ENCODE measurements at regions not wholly inside any gene's neighbourhood (a gene's known extent, or its start where the extent isn't known, plus 50 kb on each side); places are given as distances from the start of the nearest gene placed in this dataset.

DNA sequence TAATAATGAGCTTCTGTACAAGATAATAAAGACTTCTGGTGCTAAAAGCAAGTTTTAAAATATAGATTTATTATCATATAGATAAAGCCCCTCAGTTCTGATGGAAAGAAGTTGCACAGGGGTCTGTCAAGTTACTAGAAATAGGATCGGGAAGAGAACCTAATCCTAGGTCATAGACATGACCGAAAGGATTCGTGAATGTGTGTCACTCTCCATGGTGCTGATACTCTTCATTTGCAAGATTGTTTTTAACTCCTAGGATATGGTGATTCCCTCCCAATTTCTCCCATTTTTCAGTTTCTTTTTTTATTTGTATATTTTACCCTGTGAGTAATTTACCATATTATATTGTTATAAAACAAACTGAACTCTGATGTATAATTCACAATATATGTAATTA, 58.9 kb upstream of the CTNNA2 start:
- DNase-seq (ENCODE audit: low read depth) = no peak

DNA sequence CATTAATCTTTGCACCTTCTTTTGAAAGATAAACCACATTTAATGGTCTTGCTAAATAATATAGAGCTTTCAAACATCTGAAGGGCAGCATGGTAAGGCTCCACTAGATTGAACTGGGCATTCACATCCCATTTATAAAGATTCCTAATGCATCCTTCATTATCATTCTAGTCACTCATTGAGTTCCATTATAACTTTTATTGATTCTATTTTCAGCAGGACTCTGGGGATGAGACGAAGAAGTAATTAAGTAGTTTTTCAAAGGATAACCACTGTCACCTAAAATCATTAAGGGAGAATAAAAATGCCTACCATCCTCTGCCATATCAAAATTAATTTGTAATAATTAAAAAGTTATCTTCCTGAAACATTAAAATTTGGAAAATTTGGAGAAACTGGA, 60.2 kb upstream of the CTNNA2 start:
- DNase-seq (ENCODE audit: low read depth) = no peak

DNA sequence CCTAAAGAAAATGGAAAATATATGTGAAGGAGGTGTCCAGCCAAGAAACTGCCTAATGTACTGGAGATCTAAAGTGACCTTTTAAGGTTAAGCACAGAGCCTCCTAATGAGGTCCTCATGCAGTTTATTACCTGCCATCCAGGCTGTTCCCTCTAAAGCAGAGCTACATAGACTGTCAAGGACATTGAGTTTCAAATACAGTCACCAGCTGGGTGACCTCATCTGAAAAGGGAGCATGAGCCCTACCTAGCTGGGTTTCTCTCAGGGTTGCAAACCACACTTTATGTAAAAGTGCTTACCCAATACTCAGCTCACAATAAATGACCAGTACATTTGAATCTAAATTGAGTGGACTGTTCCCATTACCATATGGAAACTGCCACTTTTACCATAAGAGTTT, 65.4 kb upstream of the CTNNA2 start:
- no peak for DNase-seq (ENCODE audit: low read depth)

DNA sequence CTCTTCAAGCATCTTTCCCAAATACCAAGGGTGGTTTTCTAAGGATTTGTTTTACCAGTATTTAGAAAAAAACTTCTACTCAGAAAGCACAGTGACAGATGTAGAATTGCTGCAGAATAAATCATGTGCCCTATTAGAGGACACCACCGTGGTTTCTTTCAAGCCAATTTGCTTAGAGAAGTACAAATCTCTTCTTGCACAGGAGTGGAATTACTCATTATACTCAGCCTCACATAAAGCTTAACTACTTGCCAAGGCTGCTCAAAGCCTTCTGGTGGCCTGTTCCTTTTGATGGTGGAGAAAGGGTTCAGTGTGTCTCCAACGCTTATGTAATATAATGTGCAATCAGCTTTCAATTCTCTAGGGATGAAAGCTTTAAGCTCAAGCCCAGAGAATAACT, 66.5 kb upstream of the CTNNA2 start:
- no peak for DNase-seq (ENCODE audit: low read depth)

DNA sequence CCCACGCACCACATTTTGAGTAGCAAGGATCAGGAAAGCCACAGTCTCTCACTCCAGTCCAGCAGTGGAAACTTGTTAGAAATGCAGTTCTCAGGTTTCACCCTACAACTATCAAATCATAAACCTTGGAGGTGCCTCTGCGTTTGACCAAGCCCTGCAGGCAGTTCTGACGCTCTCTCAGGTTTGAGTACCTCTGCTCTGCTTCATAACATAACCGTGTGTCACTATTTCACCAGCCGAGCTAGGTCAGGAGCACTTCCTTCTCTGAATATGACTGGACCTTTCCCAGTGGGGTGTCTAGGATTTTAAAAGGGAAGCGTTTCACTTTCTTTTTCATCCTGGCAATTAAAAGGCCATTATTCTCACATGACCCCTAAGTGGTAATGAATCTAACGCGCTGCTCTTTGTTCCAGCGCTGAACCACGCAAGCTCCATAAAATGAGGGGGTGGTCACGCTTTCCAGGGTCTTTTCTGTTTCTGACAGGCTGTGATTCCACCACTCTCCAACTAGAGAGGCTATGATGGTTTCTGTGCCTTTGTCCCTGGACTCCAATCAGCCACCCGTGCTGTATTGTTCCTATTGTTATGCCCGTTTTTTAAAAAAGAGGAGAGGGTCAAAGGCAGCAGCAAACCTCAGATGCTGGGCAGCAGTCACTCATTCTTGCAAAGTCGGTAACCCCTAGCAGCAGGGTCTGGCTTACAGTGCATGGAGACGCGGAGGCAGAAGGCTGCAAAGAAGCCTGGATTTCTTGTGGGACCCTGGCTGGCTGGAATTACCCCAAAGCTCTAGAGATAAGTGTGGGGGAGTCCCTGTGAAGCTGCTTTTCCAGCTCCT, 75.2 kb upstream of the CTNNA2 start:
- no peak for DNase-seq (ENCODE audit: low read depth)

DNA sequence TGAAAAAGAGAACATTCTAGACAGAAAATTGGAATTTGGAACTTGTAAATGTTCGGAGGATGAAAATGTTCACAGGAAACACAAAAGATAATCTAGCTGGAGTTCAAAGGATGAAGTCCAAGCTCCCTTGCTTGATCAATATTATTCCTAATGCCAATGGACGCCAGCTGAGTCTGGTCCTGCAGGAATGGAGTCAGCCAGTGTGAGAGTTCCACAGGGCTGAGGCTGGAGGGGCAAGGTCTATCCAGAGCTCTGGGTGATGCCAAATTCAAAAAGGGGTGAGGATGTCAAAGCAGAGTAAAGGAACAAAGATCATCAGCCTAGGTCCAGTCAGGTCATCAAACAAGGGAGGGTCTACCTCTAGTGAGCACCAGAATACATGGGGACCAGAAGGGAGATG, 78.5 kb upstream of the CTNNA2 start:
- no peak for DNase-seq (ENCODE audit: low read depth)

DNA sequence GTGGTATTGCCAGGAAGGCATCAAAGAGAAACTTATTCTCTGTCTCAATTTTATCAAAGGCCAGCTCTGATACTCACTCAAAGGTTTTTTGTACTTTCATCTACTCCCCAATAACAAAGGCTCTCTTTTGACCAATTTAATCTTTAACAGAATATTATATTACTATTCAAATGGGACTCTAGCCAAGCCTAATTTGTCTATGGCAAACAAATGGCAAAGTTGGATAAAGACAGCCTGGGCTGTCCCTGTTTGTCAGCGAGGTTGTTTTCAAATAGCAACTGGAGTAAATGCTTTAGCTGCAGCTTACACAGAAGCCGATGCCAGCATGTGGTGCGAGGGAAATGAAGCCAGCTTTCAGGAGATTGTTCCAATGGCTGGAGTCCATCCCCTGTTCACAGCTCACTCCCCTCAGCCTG, 80.1 kb upstream of the CTNNA2 start:
- DNase-seq (ENCODE audit: low read depth) = no peak

DNA sequence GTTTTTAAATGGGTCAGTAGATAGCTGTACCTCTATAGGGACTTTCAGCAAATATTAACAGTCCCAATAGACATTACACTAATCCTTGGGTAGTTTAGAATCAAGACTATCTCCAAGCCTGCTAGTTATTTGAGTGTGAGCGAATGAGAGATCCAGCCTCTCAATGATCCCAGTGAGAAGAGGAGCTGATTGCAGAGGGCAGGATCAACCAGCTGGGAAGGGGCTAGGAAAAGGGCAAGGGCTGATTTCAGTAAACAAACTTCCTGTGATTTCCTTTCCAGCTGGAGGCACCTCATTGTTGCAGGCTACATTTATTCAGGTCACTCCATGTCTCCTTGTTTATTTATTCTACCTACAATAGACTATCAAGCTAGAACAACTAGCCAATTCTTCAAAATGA, 84.1 kb upstream of the CTNNA2 start:
- no peak for DNase-seq (ENCODE audit: low read depth)

DNA sequence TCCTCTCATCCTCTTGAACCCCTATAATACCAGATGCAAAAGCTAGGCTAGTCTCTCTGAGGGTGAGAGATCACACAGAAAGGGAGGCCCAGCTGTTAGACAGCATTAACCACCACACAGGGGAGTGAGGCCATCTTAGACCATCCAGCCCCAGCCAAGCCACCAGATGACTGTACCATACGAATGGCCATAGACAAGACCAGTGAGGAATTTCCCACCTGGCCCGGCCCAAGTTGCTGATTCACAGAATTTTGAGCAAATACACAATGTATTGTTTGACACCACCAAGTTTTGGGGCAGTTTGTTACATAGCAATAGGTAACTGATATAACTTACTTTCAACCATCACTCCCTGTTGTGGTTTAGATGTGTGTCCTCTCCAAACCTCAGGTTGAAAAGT, 98.2 kb upstream of the CTNNA2 start:
- DNase-seq (ENCODE audit: low read depth) = no peak

DNA sequence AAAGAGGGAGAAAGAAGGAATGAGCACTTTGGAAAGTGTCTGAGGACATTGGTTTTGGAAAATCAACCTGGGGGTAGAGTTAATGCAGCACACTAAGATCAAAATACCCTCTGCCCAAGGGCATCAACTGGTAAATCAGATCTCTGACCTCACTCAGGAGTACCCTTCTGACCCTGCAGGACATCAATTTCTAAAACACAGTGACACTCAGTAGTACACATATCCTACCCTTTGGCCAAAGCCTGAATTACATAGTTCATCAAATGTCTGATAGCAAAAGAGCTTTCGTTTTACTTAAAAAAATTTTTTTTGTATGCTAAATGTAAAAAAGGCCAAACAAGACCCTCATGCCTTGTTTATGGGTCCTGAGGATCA, 118.4 kb upstream of the CTNNA2 start:
- DNase-seq (ENCODE audit: low read depth) = no peak

DNA sequence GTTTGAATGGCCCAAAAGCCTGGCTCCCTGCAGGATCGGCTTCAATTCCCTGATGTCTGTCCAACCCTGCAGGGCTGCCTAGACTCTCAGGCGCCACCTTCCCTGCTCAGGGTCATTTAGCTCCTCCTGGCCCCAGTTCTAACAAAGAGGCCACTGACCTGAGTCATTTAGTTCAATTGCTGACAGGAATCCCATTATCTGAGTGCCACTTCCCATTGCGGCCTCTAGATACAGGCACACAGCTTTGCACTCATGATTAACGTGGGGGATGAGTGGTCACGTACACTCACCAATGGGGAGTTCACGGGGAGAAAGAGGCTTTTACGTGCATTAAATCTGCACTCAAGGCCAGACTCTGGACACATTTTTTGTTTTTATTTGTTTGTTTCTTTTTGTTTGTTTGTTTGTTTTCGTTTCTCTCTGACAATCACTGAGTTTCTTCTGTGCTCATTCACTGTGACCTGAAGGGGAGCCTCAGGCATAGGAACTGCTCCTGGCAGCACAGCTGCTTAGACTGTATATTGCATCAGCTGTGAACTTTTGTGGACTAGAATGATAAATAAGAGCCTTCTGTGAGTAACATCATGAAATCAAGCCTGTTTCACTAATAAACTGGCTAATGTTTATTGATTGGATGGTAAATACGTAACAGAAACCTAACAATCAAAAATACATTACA, 118.9 kb upstream of the CTNNA2 start:
- no peak for DNase-seq (ENCODE audit: low read depth)

DNA sequence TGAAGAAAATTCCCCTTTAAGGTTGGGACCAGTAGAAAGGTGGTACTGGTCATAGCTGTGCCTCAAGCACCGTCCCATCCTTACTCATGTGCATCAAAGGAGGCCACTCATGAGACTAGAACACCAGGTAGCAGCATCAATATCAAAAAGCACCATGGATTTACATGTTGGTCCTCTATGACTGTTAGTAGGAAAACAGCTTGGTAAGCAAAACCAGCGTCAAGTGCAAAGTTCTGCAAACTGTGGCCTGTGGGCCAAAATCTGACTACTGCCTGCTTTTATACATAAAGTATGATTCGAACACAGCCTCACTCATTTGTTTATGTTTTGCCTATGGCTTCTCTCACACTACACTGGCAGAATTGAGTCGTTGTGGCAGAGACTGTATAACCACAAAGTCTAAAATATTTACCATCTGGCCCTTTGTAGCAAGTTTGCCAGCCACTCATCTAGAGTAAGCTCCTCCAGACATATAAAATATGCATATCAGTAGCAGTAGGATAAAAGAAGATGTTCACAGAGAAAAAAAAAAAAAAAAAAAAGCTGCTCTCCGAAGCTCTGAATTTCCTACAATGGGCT, 119.7 kb upstream of the CTNNA2 start:
- DNase-seq (ENCODE audit: low read depth) = no peak

DNA sequence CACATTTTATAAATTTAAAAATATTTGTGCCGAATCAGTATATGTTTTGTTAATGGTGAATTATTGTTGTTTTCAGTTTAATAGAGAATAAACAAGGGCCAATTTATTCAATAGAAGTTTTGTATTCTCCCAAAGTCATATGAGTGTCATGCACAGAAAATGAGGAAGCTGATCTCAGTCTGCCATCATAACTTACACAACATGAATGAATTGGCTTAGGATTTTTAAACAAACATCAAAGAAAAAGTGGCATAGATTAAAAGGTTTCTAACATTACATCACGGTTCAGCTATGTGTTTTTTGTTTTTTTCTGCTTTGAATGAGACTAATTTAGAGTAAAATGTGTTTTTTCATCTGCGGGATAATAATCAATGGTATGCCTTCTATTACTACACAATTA, 123.4 kb upstream of the CTNNA2 start:
- no peak for DNase-seq (ENCODE audit: low read depth)

DNA sequence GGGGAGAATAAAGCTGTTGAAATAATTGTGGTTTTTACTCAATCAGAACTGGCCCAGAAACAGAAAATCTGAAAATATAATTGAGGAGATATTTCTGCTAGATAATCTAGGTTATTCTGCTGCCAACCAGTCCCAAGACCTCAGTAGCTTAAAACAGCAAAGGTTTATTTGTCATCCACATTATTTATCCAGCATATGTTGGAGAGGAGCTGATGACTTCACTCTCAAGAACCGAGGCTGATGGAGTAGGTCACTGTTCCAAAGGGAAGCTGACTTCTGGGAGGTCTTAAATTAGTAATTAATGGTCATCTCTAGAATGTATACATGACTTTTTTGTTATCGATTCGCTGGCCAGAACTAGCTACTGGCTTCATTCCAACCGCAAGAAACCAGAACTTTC, 124.8 kb upstream of the CTNNA2 start:
- no peak for DNase-seq (ENCODE audit: low read depth)

DNA sequence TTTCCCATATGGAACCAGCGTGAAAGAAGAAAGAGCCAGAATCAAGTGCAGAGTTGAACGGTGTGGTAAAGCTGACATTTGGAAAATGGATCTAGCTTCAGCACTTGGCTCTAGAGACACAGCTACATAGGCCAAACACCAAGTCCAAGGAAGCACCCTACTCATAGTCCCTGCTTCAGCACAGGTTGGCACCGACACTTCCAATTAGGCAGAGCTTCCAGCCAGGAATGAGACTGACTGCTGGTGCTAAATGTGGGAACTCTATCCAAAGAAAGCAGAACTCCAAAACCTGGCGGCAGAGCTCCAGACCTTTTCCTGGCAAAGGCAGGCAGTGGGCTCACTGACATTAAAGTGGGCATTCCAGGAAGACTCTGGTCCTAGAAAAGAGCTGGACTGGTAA, 125.4 kb upstream of the CTNNA2 start:
- no peak for DNase-seq (ENCODE audit: low read depth)

DNA sequence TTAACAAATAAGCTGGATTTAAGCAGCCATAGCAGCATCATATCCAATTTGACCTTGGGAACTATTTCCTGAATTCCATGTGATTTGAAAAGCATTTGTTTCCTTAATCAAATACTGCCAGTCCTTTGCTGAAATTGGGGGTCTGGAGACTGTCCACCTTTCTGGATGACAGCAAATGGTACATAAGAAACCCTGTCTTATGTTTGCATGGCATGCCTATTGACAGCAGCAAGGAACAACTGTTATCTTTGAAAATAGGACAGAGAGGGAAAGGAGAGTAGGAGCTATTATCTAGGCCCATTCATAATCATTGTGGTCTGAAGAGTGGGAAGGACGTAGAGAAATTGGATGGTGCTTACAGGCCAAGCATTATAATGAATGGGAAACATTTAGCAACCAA, 129.2 kb upstream of the CTNNA2 start:
- no peak for DNase-seq (ENCODE audit: low read depth)

DNA sequence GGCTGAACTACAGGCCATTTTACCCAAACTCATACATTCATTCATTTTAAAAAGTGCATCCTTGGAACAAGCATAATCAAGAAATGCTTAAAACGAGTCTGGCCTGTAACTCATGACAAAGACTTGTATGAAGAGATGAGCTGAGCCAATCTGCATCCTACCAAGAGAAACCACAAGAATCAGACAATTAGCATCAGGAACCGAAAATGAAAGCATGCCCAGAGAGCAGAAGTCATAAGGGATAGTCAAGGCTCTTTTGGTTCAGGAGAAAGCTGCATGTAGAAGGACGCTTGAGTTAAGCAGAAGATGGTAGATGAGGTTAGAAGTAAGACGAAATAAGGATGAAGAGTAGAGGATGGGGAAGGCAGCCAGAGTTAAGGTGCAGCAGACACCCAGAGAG, 137.0 kb upstream of the CTNNA2 start:
- no peak for DNase-seq (ENCODE audit: low read depth)

DNA sequence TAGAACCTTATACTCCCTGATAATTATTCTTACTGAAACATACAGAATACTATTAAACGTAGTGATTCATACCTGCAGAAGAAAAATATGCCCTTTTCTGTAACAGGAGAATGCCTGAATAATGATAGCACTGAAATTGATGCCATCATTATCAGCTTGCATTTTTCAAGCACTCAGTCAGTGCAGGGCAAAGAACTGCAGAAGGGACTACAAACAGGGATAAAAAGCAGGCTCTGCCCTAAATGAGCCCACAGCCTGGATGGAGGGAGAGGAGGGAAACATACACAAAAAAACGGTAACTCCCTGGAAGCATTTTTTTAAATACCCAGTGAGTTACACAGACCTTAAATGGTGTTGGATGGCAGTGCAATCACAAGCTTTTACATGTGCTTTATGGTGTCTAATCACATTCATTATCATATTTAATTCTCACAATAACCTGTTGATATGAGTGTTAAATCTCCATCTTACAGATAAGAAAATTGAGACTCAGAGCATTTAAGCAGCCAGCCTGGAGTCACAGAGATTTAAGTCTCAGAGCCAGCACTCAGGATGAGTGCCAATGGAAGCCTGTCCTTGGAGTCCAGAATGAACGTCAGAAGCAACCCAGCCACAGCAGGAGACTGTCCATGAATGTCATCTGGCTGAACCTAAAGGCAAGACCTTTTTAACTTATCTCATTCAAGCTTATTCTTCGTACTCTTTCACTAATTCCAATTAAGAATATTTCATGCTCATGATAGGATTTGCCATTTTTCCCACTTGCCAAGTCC, 139.3 kb upstream of the CTNNA2 start:
- DNase-seq (ENCODE audit: low read depth) = no peak

DNA sequence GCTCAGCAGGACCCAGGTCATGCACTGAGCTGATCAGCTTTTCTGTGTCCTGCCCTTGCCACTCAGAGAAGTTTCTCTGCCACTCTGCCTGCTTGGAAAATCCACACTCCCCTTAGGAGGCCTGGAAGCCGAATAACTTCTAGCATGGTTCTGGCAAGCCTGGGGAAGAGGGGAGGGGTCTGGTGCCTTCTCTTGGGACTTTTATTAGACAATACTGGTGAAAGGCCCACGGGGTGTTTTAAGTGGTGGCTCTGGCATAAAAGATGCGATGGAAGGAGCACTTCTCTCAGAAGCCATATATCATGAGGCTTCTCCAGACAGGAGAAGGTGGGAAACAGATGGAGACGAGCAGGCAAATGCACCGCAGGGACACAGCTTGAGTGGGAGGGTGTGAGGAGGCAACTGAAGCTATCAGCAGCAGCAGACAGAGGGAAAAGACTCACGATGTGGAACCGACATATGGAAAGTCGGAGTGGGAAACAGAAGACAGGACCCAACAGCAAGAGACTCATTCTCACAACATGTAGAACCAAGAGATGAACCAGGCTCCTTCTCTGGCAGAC, 141.8 kb upstream of the CTNNA2 start:
- DNase-seq (ENCODE audit: low read depth) = no peak

DNA sequence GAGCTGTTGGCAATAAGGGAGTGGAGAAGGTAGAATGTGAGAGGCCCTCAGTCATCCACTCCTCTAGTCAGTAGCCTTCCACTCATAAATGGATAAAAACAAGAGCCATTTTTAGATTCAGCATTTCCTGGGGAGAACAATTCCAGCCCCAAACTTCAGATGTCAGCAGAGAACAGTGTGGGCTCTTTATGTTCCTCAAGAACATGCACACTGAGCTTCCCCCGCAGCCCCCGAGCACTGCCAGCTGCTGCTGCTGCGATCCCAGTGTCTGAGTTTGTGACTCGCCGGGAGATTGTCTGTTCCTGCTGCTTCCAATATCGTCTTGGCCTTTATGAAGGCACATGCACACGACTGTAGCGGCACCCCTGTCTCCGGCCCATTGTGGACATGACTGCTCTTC, 143.7 kb upstream of the CTNNA2 start:
- DNase-seq (ENCODE audit: low read depth) = no peak

DNA sequence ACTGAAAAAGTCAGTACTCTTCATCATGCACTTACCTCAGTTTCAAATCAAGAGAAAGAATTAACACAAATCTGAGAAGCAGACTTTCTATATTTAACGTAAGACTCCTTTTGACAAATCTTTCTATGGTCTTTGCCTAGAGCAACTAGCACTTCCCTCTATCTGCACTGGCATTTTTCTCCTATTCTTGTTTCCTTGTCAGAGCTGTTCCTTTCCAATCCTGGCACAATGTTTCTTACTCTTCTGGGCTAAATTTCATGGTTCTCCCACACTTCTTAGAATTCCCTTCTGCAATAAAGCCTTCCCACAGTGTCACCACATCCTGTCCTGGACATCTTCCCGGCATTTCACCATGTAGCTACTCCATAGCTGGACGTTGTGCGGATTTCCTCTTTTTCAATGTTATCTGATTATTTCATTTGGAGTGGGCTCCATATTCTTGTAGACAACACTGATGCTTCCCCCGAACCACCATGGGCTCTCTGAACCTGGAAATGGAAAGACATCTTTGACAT, 144.7 kb upstream of the CTNNA2 start:
- no peak for DNase-seq (ENCODE audit: low read depth)

DNA sequence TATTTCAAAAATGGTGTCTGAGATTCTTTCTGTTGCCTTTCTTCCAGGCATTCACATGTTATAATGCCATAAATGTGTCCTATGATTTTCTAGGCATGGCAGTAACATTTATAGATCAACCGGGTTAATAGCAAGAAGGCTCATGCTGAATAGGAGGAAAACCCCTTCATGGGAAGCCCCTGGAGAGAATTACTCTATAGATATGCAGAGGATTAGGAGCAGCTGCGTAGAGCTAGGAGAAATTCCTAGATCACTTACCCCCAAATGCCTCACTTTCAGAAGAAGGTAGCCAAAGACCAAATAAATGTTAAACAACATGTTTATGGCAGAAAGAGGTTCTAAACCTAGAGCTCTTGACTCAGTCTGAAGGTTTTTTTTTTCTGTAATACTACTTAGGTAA, 153.4 kb upstream of the CTNNA2 start:
- no peak for DNase-seq (ENCODE audit: low read depth)

All from GM04504 (cell line).